ENCODE measurements at regions not wholly inside any gene's neighbourhood (a gene's known extent, or its start where the extent isn't known, plus 50 kb on each side); places are given as distances from the start of the nearest gene placed in this dataset.

- Histone ChIP-seq H3K27me3 (ENCODE audit: control insufficient read depth in 1 of 2, insufficient read depth in 2 of 2, low read length in 2 of 2) (no peaks in the 10 kb centered on the region), H3K27ac (ENCODE audit: low read depth, low read length) (no peak overlapping the region), H3K4me3 (ENCODE audit: low read depth in 1 of 2, low read length in 2 of 2) (no peak overlapping the region), H3K9ac (ENCODE audit: low read length) (no peak overlapping the region), H3K9me3 (ENCODE audit: low read length) (no peaks in the 10 kb centered on the region), H3K4me1 (ENCODE audit: insufficient read depth, low read length) (no peaks in the 10 kb centered on the region), H3K36me3 (ENCODE audit: insufficient read depth, low read length) (no peaks in the 10 kb centered on the region)
These were observed 588.6 kb upstream of the MEF2C start for GRCh38 chr5:89471541-89471940.

GRCh38 chr5:89471115-89471514 lies 588.1 kb upstream of the MEF2C start:
- H3K27ac ChIP-seq (ENCODE audit: low read depth, low read length) = no peak overlapping the region
- no peaks in the 10 kb centered on the region for H3K36me3 ChIP-seq (ENCODE audit: insufficient read depth, low read length)
- no peaks in the 10 kb centered on the region for H3K9me3 ChIP-seq (ENCODE audit: low read length)
- no peak overlapping the region for H3K4me3 ChIP-seq (ENCODE audit: low read depth in 1 of 2, low read length in 2 of 2)
- no peak overlapping the region for H3K9ac ChIP-seq (ENCODE audit: low read length)
- H3K4me1 ChIP-seq (ENCODE audit: insufficient read depth, low read length) = no peaks in the 10 kb centered on the region
- H3K27me3 ChIP-seq (ENCODE audit: control insufficient read depth in 1 of 2, insufficient read depth in 2 of 2, low read length in 2 of 2) = no peaks in the 10 kb centered on the region

- H3K4me3 ChIP-seq (ENCODE audit: low read depth in 1 of 2, low read length in 2 of 2) = no peak overlapping the region
- H3K4me1 ChIP-seq (ENCODE audit: insufficient read depth, low read length) = no peaks in the 10 kb centered on the region
- no peak overlapping the region for H3K9ac ChIP-seq (ENCODE audit: low read length)
- no peaks in the 10 kb centered on the region for H3K9me3 ChIP-seq (ENCODE audit: low read length)
- no peak overlapping the region for H3K27ac ChIP-seq (ENCODE audit: low read depth, low read length)
- H3K36me3 ChIP-seq (ENCODE audit: insufficient read depth, low read length) = no peaks in the 10 kb centered on the region
- no peaks in the 10 kb centered on the region for H3K27me3 ChIP-seq (ENCODE audit: control insufficient read depth in 1 of 2, insufficient read depth in 2 of 2, low read length in 2 of 2)
These were observed 587.7 kb upstream of the MEF2C start for GRCh38 chr5:89470658-89471057.

- no peak overlapping the region for H3K4me3 ChIP-seq (ENCODE audit: low read depth in 1 of 2, low read length in 2 of 2)
- H3K9me3 ChIP-seq (ENCODE audit: low read length) = no peaks in the 10 kb centered on the region
- no peaks in the 10 kb centered on the region for H3K36me3 ChIP-seq (ENCODE audit: insufficient read depth, low read length)
- no peaks in the 10 kb centered on the region for H3K27me3 ChIP-seq (ENCODE audit: control insufficient read depth in 1 of 2, insufficient read depth in 2 of 2, low read length in 2 of 2)
- H3K27ac ChIP-seq (ENCODE audit: low read depth, low read length) = no peak overlapping the region
- H3K4me1 ChIP-seq (ENCODE audit: insufficient read depth, low read length) = peaks cover 14% of the 10 kb centered on the region
- no peak overlapping the region for H3K9ac ChIP-seq (ENCODE audit: low read length)
These were observed 575.3 kb upstream of the MEF2C start for GRCh38 chr5:89458332-89458656.

- peaks cover 14% of the 10 kb centered on the region for H3K4me1 ChIP-seq (ENCODE audit: insufficient read depth, low read length)
- peak overlapping the region in 1 of 2 donors; percentile 11 for H3K4me3 ChIP-seq (ENCODE audit: low read depth in 1 of 2, low read length in 2 of 2)
These were observed 574.7 kb upstream of the MEF2C start for GRCh38 chr5:89457411-89458331.

GRCh38 chr5:89452081-89452480 lies 569.1 kb upstream of the MEF2C start:
- Histone ChIP-seq H3K36me3 (ENCODE audit: insufficient read depth, low read length) (no peaks in the 10 kb centered on the region), H3K27ac (ENCODE audit: low read depth, low read length) (no peak overlapping the region), H3K9me3 (ENCODE audit: low read length) (no peaks in the 10 kb centered on the region), H3K27me3 (ENCODE audit: control insufficient read depth in 1 of 2, insufficient read depth in 2 of 2, low read length in 2 of 2) (no peaks in the 10 kb centered on the region), H3K4me3 (ENCODE audit: low read depth in 1 of 2, low read length in 2 of 2) (no peak overlapping the region), H3K4me1 (ENCODE audit: insufficient read depth, low read length) (no peaks in the 10 kb centered on the region), H3K9ac (ENCODE audit: low read length) (no peak overlapping the region)

More at GRCh38 chr5:89457411-89458331, 574.7 kb upstream of the MEF2C start:
- Histone ChIP-seq H3K9me3 (ENCODE audit: low read length) (no peaks in the 10 kb centered on the region), H3K36me3 (ENCODE audit: insufficient read depth, low read length) (no peaks in the 10 kb centered on the region), H3K27me3 (ENCODE audit: control insufficient read depth in 1 of 2, insufficient read depth in 2 of 2, low read length in 2 of 2) (no peaks in the 10 kb centered on the region), H3K27ac (ENCODE audit: low read depth, low read length) (no peak overlapping the region), H3K9ac (ENCODE audit: low read length) (no peak overlapping the region)

- Histone ChIP-seq H3K27me3 (ENCODE audit: control insufficient read depth in 1 of 2, insufficient read depth in 2 of 2, low read length in 2 of 2) (no peaks in the 10 kb centered on the region), H3K27ac (ENCODE audit: low read depth, low read length) (no peak overlapping the region), H3K9me3 (ENCODE audit: low read length) (no peaks in the 10 kb centered on the region), H3K9ac (ENCODE audit: low read length) (no peak overlapping the region), H3K4me1 (ENCODE audit: insufficient read depth, low read length) (no peaks in the 10 kb centered on the region), H3K36me3 (ENCODE audit: insufficient read depth, low read length) (no peaks in the 10 kb centered on the region), H3K4me3 (ENCODE audit: low read depth in 1 of 2, low read length in 2 of 2) (no peak overlapping the region)
These were observed 568.3 kb upstream of the MEF2C start for GRCh38 chr5:89451263-89451662.

- no peaks in the 10 kb centered on the region for H3K4me1 ChIP-seq (ENCODE audit: insufficient read depth, low read length)
- no peak overlapping the region for H3K4me3 ChIP-seq (ENCODE audit: low read depth in 1 of 2, low read length in 2 of 2)
- no peak overlapping the region for H3K9ac ChIP-seq (ENCODE audit: low read length)
- no peaks in the 10 kb centered on the region for H3K27me3 ChIP-seq (ENCODE audit: control insufficient read depth in 1 of 2, insufficient read depth in 2 of 2, low read length in 2 of 2)
- H3K27ac ChIP-seq (ENCODE audit: low read depth, low read length) = no peak overlapping the region
- no peaks in the 10 kb centered on the region for H3K9me3 ChIP-seq (ENCODE audit: low read length)
- no peaks in the 10 kb centered on the region for H3K36me3 ChIP-seq (ENCODE audit: insufficient read depth, low read length)
These were observed 567.2 kb upstream of the MEF2C start for GRCh38 chr5:89450149-89450538.

GRCh38 chr5:89449392-89450148 lies 566.6 kb upstream of the MEF2C start:
- no peaks in the 10 kb centered on the region for H3K36me3 ChIP-seq (ENCODE audit: insufficient read depth, low read length)
- no peaks in the 10 kb centered on the region for H3K9me3 ChIP-seq (ENCODE audit: low read length)
- H3K27ac ChIP-seq (ENCODE audit: low read depth, low read length) = no peak overlapping the region
- no peaks in the 10 kb centered on the region for H3K4me1 ChIP-seq (ENCODE audit: insufficient read depth, low read length)
- no peak overlapping the region for H3K4me3 ChIP-seq (ENCODE audit: low read depth in 1 of 2, low read length in 2 of 2)
- H3K27me3 ChIP-seq (ENCODE audit: control insufficient read depth in 1 of 2, insufficient read depth in 2 of 2, low read length in 2 of 2) = no peaks in the 10 kb centered on the region
- no peak overlapping the region for H3K9ac ChIP-seq (ENCODE audit: low read length)

- H3K4me1 ChIP-seq (ENCODE audit: insufficient read depth, low read length) = no peaks in the 10 kb centered on the region
- no peak overlapping the region for H3K9ac ChIP-seq (ENCODE audit: low read length)
- no peak overlapping the region for H3K4me3 ChIP-seq (ENCODE audit: low read depth in 1 of 2, low read length in 2 of 2)
- no peaks in the 10 kb centered on the region for H3K27me3 ChIP-seq (ENCODE audit: control insufficient read depth in 1 of 2, insufficient read depth in 2 of 2, low read length in 2 of 2)
- H3K27ac ChIP-seq (ENCODE audit: low read depth, low read length) = no peak overlapping the region
- H3K36me3 ChIP-seq (ENCODE audit: insufficient read depth, low read length) = no peaks in the 10 kb centered on the region
- no peaks in the 10 kb centered on the region for H3K9me3 ChIP-seq (ENCODE audit: low read length)
These were observed 564.0 kb upstream of the MEF2C start for GRCh38 chr5:89447027-89447426.

GRCh38 chr5:89445106-89445745 lies 562.2 kb upstream of the MEF2C start:
- Histone ChIP-seq H3K27me3 (ENCODE audit: control insufficient read depth in 1 of 2, insufficient read depth in 2 of 2, low read length in 2 of 2) (no peaks in the 10 kb centered on the region), H3K4me3 (ENCODE audit: low read depth in 1 of 2, low read length in 2 of 2) (no peak overlapping the region), H3K9ac (ENCODE audit: low read length) (no peak overlapping the region), H3K27ac (ENCODE audit: low read depth, low read length) (no peak overlapping the region), H3K36me3 (ENCODE audit: insufficient read depth, low read length) (no peaks in the 10 kb centered on the region), H3K4me1 (ENCODE audit: insufficient read depth, low read length) (no peaks in the 10 kb centered on the region), H3K9me3 (ENCODE audit: low read length) (no peaks in the 10 kb centered on the region)

Data from muscle layer of colon (tissue), 2 donors.